ENCODE measurements at regions not wholly inside any gene's neighbourhood (a gene's known extent, or its start where the extent isn't known, plus 50 kb on each side); places are given as distances from the start of the nearest gene placed in this dataset.

GRCh38 chr12:58777815-58778214, 142.5 kb downstream of the LRIG3 start:
- H3K27ac ChIP-seq: no peak overlapping the region
- H3K4me3 ChIP-seq: no peak overlapping the region
- no peaks in the 10 kb centered on the region for H3K4me1 ChIP-seq
- H3K9me3 ChIP-seq: no peaks in the 10 kb centered on the region
- DNase-seq: no peak
- no peaks in the 10 kb centered on the region for H3K36me3 ChIP-seq
- no peaks in the 10 kb centered on the region for H3K27me3 ChIP-seq
- TF ChIP-seq POLR2A (IDR thresholded peaks at IDR 0.05): no peak
- no peak for TF ChIP-seq CTCF (IDR thresholded peaks at IDR 0.05)
- intact Hi-C loops (cut with DNase I): no loop called here

- no peaks in the 10 kb centered on the region for H3K36me3 ChIP-seq
- DNase-seq: no peak
- no peak overlapping the region for H3K27ac ChIP-seq
- H3K27me3 ChIP-seq: no peaks in the 10 kb centered on the region
- H3K9me3 ChIP-seq: no peaks in the 10 kb centered on the region
- no peak overlapping the region for H3K4me3 ChIP-seq
- intact Hi-C loops (cut with DNase I): no loop called here
- TF ChIP-seq CTCF (IDR thresholded peaks at IDR 0.05) (no peak), POLR2A (IDR thresholded peaks at IDR 0.05) (no peak)
- H3K4me1 ChIP-seq: no peaks in the 10 kb centered on the region
- 90 to 95% methylated on average over 5 of the region's 5 CpGs for WGBS, 2 donors
Measured at GRCh38 chr12:58781609-58782008, 138.7 kb downstream of the LRIG3 start.

- H3K4me3 ChIP-seq: no peak overlapping the region
- H3K9me3 ChIP-seq: no peaks in the 10 kb centered on the region
- TF ChIP-seq CTCF (IDR thresholded peaks at IDR 0.05): no peak
- no peak for TF ChIP-seq POLR2A (IDR thresholded peaks at IDR 0.05)
- no peaks in the 10 kb centered on the region for H3K27me3 ChIP-seq
- H3K27ac ChIP-seq: no peak overlapping the region
- intact Hi-C loops (cut with DNase I): no loop called here
- H3K36me3 ChIP-seq: no peaks in the 10 kb centered on the region
- 84 to 91% methylated on average over 4 of the region's 4 CpGs for WGBS, 2 donors
- H3K4me1 ChIP-seq: no peaks in the 10 kb centered on the region
- no peak for DNase-seq
Measured at GRCh38 chr12:58787021-58787760, 133.1 kb downstream of the LRIG3 start.

- intact Hi-C loops (cut with DNase I): no loop called here
- no peak for DNase-seq
- H3K36me3 ChIP-seq: no peaks in the 10 kb centered on the region
- H3K27me3 ChIP-seq: no peaks in the 10 kb centered on the region
- no peak overlapping the region for H3K27ac ChIP-seq
- no peaks in the 10 kb centered on the region for H3K4me1 ChIP-seq
- TF ChIP-seq CTCF (IDR thresholded peaks at IDR 0.05): no peak
- TF ChIP-seq POLR2A (IDR thresholded peaks at IDR 0.05): no peak
- no peak overlapping the region for H3K4me3 ChIP-seq
- 91 to 92% methylated on average over 6 of the region's 6 CpGs for WGBS, 2 donors
- peaks cover 0 to 5% (median 5%) of the 10 kb centered on the region in 3 donors for H3K9me3 ChIP-seq
Measured at GRCh38 chr12:58794859-58795258, 125.4 kb downstream of the LRIG3 start.

- Histone ChIP-seq H3K4me1 (no peaks in the 10 kb centered on the region), H3K9me3 (peaks cover 0 to 5% (median 5%) of the 10 kb centered on the region in 3 donors), H3K27me3 (no peaks in the 10 kb centered on the region), H3K4me3 (no peak overlapping the region), H3K27ac (no peak overlapping the region), H3K36me3 (no peaks in the 10 kb centered on the region)
- WGBS, 2 donors: 83 to 87% methylated on average over 3 of the region's 3 CpGs
- TF ChIP-seq CTCF (IDR thresholded peaks at IDR 0.05) (no peak), POLR2A (IDR thresholded peaks at IDR 0.05) (no peak)
- DNase-seq: no peak
- intact Hi-C loops (cut with DNase I): no loop called here
Measured at GRCh38 chr12:58795825-58796224, 124.5 kb downstream of the LRIG3 start.

Data from esophagus squamous epithelium (tissue), 5 donors.